Endothelial cell of umbilical vein (primary cell): ENCODE measurements at regions not wholly inside any gene's neighbourhood (a gene's known extent, or its start where the extent isn't known, plus 50 kb on each side); places are given as distances from the start of the nearest gene placed in this dataset.

Experiments used
- BruUV-seq: library from RNA; stranded (reverse); fragments of 400-500 nt; replicated peaks from 2 replicates; lab custom pipeline; 2021; lab: Mats Ljungman, UMichigan
- CTCF ChIA-PET: fragments of 300-600, 350-600 bp; sonication (Branson Sonifier 250); formaldehyde crosslinking; loops from one replicate; lab custom pipeline; 2021; ENCODE audit warnings: antibody characterized with exemption, inconsistent platforms; lab: Charles Lee
- POLR2A ChIA-PET: fragments of 300-600, 350-600 bp; sonication (Branson Sonifier 250); formaldehyde crosslinking; loops from one replicate; lab custom pipeline; 2021; ENCODE audit warnings: antibody characterized with exemption, inconsistent platforms; lab: Charles Lee
- DNase-seq: peaks from one replicate; pipeline ENCODE4 v3.0.0-alpha.2; 2011; ENCODE audit warnings: low read depth, low spot score
- FAIRE-seq: peaks from 2 replicates; lab custom pipeline; 2011; peaks lifted over from hg19 to GRCh38; lab: Jason Lieb, UNC
- H2AFZ ChIP-seq: 2 replicates; pipeline ENCODE4 v1.6.0; 2012; ENCODE audit warnings: low read depth, low read length, control low read depth, inconsistent platforms
- H3K27ac ChIP-seq: 2 replicates; pipeline ENCODE4 v1.5.1; 2011; ENCODE audit warnings: low read depth, mild to moderate bottlenecking, control low read depth, low read length, moderate library complexity; ENCODE audit not compliant: insufficient read depth
- H3K27me3 ChIP-seq, 2 experiments: 2 replicates each; pipeline versions ENCODE4 v1.6.0 to v1.6.1; 2011; ENCODE audit warnings: low read length in 2 of 2, mixed read lengths in 1 of 2; ENCODE audit not compliant: control insufficient read depth in 2 of 2, insufficient read depth in 2 of 2
- H3K36me3 ChIP-seq, 2 experiments: 2 replicates in 1 of 2; 3 replicates in 1 of 2; pipeline ENCODE4 v1.5.1; 2011; ENCODE audit warnings: low read length in 2 of 2, mild to moderate bottlenecking in 1 of 2, moderate library complexity in 1 of 2; ENCODE audit not compliant: control insufficient read depth in 2 of 2, insufficient read depth in 2 of 2; ENCODE audit errors: extremely low read depth in 1 of 2
- H3K4me1 ChIP-seq: 3 replicates; pipeline ENCODE4 v1.5.1; 2011; ENCODE audit warnings: mild to moderate bottlenecking, low read length; ENCODE audit not compliant: control insufficient read depth, insufficient read depth; ENCODE audit errors: extremely low read depth
- H3K4me2 ChIP-seq: 2 replicates; pipeline ENCODE4 v1.6.1; 2011; ENCODE audit warnings: low read length, control low read depth, mixed read lengths; ENCODE audit not compliant: insufficient read depth
- H3K4me3 ChIP-seq, 3 experiments: fragments of 200-600 bp in 1 of 3; sonication (generic), shearing (Covaris generic) in 1 of 3; replicated peaks in 1 of 3; 2 replicates each; pipeline ENCODE4 v1.5.1; 2011 to 2016; ENCODE audit warnings: control low read depth in 3 of 3, low read length in 3 of 3, mild to moderate bottlenecking in 2 of 3, inconsistent platforms in 1 of 3, low read depth in 1 of 3, moderate library complexity in 1 of 3; ENCODE audit not compliant: insufficient read depth in 1 of 3
- H3K79me2 ChIP-seq: 2 replicates; pipeline ENCODE4 v1.6.0; 2012; ENCODE audit warnings: low read length, inconsistent platforms; ENCODE audit not compliant: control insufficient read depth, insufficient read depth
- H3K9ac ChIP-seq: replicated peaks from 2 replicates; pipeline ENCODE3; 2011; ENCODE audit warnings: low read length, control low read depth; ENCODE audit not compliant: insufficient read depth; ENCODE audit errors: extremely low read depth
- H3K9me1 ChIP-seq: replicated peaks from 3 replicates; pipeline ENCODE4 v1.6.0; 2011; ENCODE audit warnings: mild to moderate bottlenecking, low read length; ENCODE audit not compliant: control insufficient read depth, insufficient read depth; ENCODE audit errors: extremely low read depth
- H3K9me3 ChIP-seq: replicated peaks from 2 replicates; pipeline ENCODE4 v1.5.1; 2012; ENCODE audit warnings: low read length, inconsistent platforms; ENCODE audit not compliant: control insufficient read depth, insufficient read depth
- H4K20me1 ChIP-seq: replicated peaks from 2 replicates; pipeline ENCODE3; 2011; ENCODE audit warnings: mild to moderate bottlenecking, low read length; ENCODE audit not compliant: control insufficient read depth, insufficient read depth; ENCODE audit errors: extremely low read depth
- EZH2 ChIP-seq: IDR thresholded peaks from 2 replicates; pipeline ENCODE4 v1.6.1; 2012; ENCODE audit warnings: borderline replicate concordance, low read depth, mild to moderate bottlenecking, moderate library complexity, low read length, inconsistent platforms; ENCODE audit not compliant: severe bottlenecking
- FOS ChIP-seq: IDR thresholded peaks from 2 replicates; pipeline ENCODE4 v1.6.1; 2011; ENCODE audit warnings: mild to moderate bottlenecking, low read length, moderate library complexity, borderline replicate concordance; ENCODE audit not compliant: insufficient read depth
- GATA2 ChIP-seq: IDR thresholded peaks from 2 replicates; pipeline ENCODE4 v1.7.0; 2011; ENCODE audit warnings: low read depth, mild to moderate bottlenecking, moderate library complexity, mixed read lengths, low read length; ENCODE audit not compliant: insufficient read length, insufficient read depth
- JUN ChIP-seq: IDR thresholded peaks from 2 replicates; pipeline ENCODE4 v1.6.1; 2011; ENCODE audit warnings: borderline replicate concordance, low read depth; ENCODE audit not compliant: insufficient read length, insufficient read depth
- MYC ChIP-seq: IDR thresholded peaks from one replicate; pipeline ENCODE4 v1.6.1; 2011; ENCODE audit warnings: mild to moderate bottlenecking, low read depth, low read length
- POLR2A ChIP-seq: IDR thresholded peaks from 2 replicates; pipeline ENCODE4 v1.6.1; 2012; ENCODE audit warnings: low read depth, mild to moderate bottlenecking, control low read depth, low read length
- POLR2AphosphoS5 ChIP-seq: IDR thresholded peaks from 2 replicates; pipeline ENCODE4 v1.6.1; 2012; ENCODE audit warnings: low read depth, mild to moderate bottlenecking, control low read depth, low read length, moderate library complexity; ENCODE audit not compliant: insufficient read depth
- dilution Hi-C: fragments of 300-500 bp; cut with MboI; formaldehyde crosslinking; loops from one replicate; pipeline ENCODE4 v1.15.0; 2019; ENCODE audit warnings: low sequenced_read_pairs; ENCODE audit not compliant: extremely low pct_ligation_motif_present
- intact Hi-C: fragments of 100-400 bp; cut with micrococcal nuclease; formaldehyde crosslinking; loops from one replicate; pipeline ENCODE4 v1.10.0; 2022
- TF ChIP-seq, protein P1 (sequence below): IDR thresholded peaks from 2 replicates; pipeline ENCODE4 v1.6.1; 2011; ENCODE audit not compliant: insufficient read depth, insufficient read length
- TF ChIP-seq, protein P2 (sequence below), 2 donors: IDR thresholded peaks; 1 replicate in 1 of 2; 2 replicates in 1 of 2; pipeline ENCODE4 v1.5.1; 2011; ENCODE audit warnings: low read length in 2 of 2, mild to moderate bottlenecking in 2 of 2, moderate library complexity in 2 of 2, control low read depth in 1 of 2, inconsistent platforms in 1 of 2, low read depth in 1 of 2; ENCODE audit not compliant: insufficient read depth in 1 of 2; ENCODE audit errors: extremely low read depth in 1 of 2

DNA sequence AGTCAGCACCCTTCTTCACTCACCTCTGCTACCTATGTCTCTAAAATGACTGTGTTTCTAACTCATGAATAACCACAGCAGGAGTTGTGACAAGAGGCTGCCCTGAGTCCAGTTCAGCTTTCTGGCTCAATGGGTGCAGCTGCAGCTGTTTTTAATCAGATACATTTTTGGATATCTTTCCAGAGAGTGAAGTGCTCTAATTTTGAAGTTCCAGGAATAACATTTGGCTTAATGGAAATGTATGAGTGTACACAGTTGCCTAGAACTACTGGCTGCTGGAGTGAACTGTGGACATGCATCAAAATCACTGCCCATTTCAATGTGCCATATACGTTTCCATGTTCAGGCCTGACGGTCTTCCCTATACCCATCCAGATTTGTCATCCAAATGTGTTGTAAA is 769.5 kb upstream of the ANO3 start:
- no TSS peak for BruUV-seq
- Histone ChIP-seq H3K4me3 (no peak overlapping the region), H3K4me1 (no peaks in the 10 kb centered on the region), H3K4me2 (no peak overlapping the region), H2AFZ (no peak overlapping the region), H4K20me1 (no peaks in the 10 kb centered on the region), H3K9ac (no peak overlapping the region), H3K79me2 (no peaks in the 10 kb centered on the region), H3K27me3 (no peaks in the 10 kb centered on the region), H3K9me3 (no peaks in the 10 kb centered on the region), H3K27ac (no peak overlapping the region), H3K9me1 (no peaks in the 10 kb centered on the region), H3K36me3 (no peaks in the 10 kb centered on the region)
- DNase-seq = no peak
- TF ChIP-seq GATA2 (no peak), POLR2A (no peak), POLR2AphosphoS5 (no peak), FOS (no peak), EZH2 (no peak), MYC (no peak), JUN (no peak)
- TF ChIP-seq, protein P1, sequence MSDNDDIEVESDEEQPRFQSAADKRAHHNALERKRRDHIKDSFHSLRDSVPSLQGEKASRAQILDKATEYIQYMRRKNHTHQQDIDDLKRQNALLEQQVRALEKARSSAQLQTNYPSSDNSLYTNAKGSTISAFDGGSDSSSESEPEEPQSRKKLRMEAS = no peak
- TF ChIP-seq, protein P2, sequence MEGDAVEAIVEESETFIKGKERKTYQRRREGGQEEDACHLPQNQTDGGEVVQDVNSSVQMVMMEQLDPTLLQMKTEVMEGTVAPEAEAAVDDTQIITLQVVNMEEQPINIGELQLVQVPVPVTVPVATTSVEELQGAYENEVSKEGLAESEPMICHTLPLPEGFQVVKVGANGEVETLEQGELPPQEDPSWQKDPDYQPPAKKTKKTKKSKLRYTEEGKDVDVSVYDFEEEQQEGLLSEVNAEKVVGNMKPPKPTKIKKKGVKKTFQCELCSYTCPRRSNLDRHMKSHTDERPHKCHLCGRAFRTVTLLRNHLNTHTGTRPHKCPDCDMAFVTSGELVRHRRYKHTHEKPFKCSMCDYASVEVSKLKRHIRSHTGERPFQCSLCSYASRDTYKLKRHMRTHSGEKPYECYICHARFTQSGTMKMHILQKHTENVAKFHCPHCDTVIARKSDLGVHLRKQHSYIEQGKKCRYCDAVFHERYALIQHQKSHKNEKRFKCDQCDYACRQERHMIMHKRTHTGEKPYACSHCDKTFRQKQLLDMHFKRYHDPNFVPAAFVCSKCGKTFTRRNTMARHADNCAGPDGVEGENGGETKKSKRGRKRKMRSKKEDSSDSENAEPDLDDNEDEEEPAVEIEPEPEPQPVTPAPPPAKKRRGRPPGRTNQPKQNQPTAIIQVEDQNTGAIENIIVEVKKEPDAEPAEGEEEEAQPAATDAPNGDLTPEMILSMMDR (IDR thresholded peaks at IDR 0.05; ENCODE audit: extremely low read depth in 1 of 2, insufficient read depth in 1 of 2, low read depth in 1 of 2, low read length in 2 of 2) = no peak
- dilution Hi-C loops = no loop called here
- intact Hi-C loops = no loop called here
- CTCF ChIA-PET = no interaction called here
- no peak for FAIRE-seq
- POLR2A ChIA-PET = no interaction called here
